Bronchial epithelial cell (primary cell): ENCODE measurements at regions not wholly inside any gene's neighbourhood (a gene's known extent, or its start where the extent isn't known, plus 50 kb on each side); places are given as distances from the start of the nearest gene placed in this dataset.

Source experiments
- DNase-seq: peaks from one replicate; pipeline ENCODE4 v3.0.0-alpha.2; 2010; ENCODE audit warnings: low read depth
- FAIRE-seq: peaks from 2 replicates; lab custom pipeline; 2011; peaks lifted over from hg19 to GRCh38; lab: Jason Lieb, UNC
- H3K27me3 ChIP-seq: 2 replicates; pipeline ENCODE4 v1.5.1; 2011; ENCODE audit warnings: low read length; ENCODE audit not compliant: control insufficient read depth, insufficient read depth
- H3K36me3 ChIP-seq: 2 replicates; pipeline ENCODE4 v1.5.1; 2011; ENCODE audit warnings: low read length; ENCODE audit not compliant: control insufficient read depth, insufficient read depth
- H3K4me3 ChIP-seq: 2 replicates; pipeline ENCODE4 v1.5.1; 2011; ENCODE audit warnings: mild to moderate bottlenecking, low read depth, low read length, control low read depth
- CTCF ChIP-seq: IDR thresholded peaks from 2 replicates; pipeline ENCODE4 v1.5.1; 2011; ENCODE audit warnings: mild to moderate bottlenecking, moderate library complexity, low read length, control low read depth, inconsistent platforms; ENCODE audit not compliant: insufficient read depth, severe bottlenecking

GRCh38 chr6:137791281-137792159 is 75.5 kb upstream of the TNFAIP3 start:
- FAIRE-seq, result no peak

GRCh38 chr6:137792160-137793033 is 74.7 kb upstream of the TNFAIP3 start:
- TF ChIP-seq CTCF, result no peak
- Histone ChIP-seq H3K27me3 (no peaks in the 10 kb centered on the region), H3K4me3 (no peak overlapping the region), H3K36me3 (no peaks in the 10 kb centered on the region)
- no peak for DNase-seq
- no peak for FAIRE-seq

More at GRCh38 chr6:137791281-137792159, 75.5 kb upstream of the TNFAIP3 start:
- no peak for DNase-seq
- no peak for TF ChIP-seq CTCF
- Histone ChIP-seq H3K27me3 (no peaks in the 10 kb centered on the region), H3K4me3 (no peak overlapping the region), H3K36me3 (no peaks in the 10 kb centered on the region)

- no peak for TF ChIP-seq CTCF
- Histone ChIP-seq H3K27me3 (no peaks in the 10 kb centered on the region), H3K36me3 (no peaks in the 10 kb centered on the region), H3K4me3 (no peak overlapping the region)
- DNase-seq (no peak), FAIRE-seq (no peak)
Measured at GRCh38 chr6:137793805-137794515, 73.1 kb upstream of the TNFAIP3 start.

- no peak for TF ChIP-seq CTCF
- DNase-seq (no peak), FAIRE-seq (no peak)
- no peak overlapping the region for H3K4me3 ChIP-seq
- no peaks in the 10 kb centered on the region for H3K27me3 ChIP-seq
- no peaks in the 10 kb centered on the region for H3K36me3 ChIP-seq
Measured at GRCh38 chr6:137794516-137795201, 72.4 kb upstream of the TNFAIP3 start.

GRCh38 chr6:137795501-137795900 is 71.6 kb upstream of the TNFAIP3 start:
- TF ChIP-seq CTCF, result no peak
- H3K27me3 ChIP-seq, result no peaks in the 10 kb centered on the region
- FAIRE-seq (no peak), DNase-seq (no peak)
- H3K36me3 ChIP-seq, result no peaks in the 10 kb centered on the region
- H3K4me3 ChIP-seq, result no peak overlapping the region
